Testis (tissue), 2 donors: ENCODE measurements at regions not wholly inside any gene's neighbourhood (a gene's known extent, or its start where the extent isn't known, plus 50 kb on each side); places are given as distances from the start of the nearest gene placed in this dataset.
"Not testable (repeated sequence)": the region's sequence is repeated elsewhere in the genome, so short reads cannot be mapped to it uniquely, and the experiment has no call there.

Experiments used
- POLR2A ChIP-seq: fragments of 450-650 bp; IDR thresholded peaks from one replicate; pipeline ENCODE4 v1.6.1; 2017; ENCODE audit warnings: antibody characterized with exemption, mild to moderate bottlenecking, moderate library complexity
- TF ChIP-seq, protein P1 (sequence below), 3 experiments: fragments of 450-650 bp in 2 of 3; fragments of 200-600 bp in 1 of 3; sonication (generic) in 1 of 3; IDR thresholded peaks; one replicate each; pipeline ENCODE4 v1.5.1; 2016 to 2019; ENCODE audit warnings: antibody characterized with exemption in 3 of 3, mild to moderate bottlenecking in 2 of 3, moderate library complexity in 1 of 3

GRCh38 chr5:34128890-34129289 lies 85.9 kb upstream of the C1QTNF3 start:
- TF ChIP-seq, protein P1, sequence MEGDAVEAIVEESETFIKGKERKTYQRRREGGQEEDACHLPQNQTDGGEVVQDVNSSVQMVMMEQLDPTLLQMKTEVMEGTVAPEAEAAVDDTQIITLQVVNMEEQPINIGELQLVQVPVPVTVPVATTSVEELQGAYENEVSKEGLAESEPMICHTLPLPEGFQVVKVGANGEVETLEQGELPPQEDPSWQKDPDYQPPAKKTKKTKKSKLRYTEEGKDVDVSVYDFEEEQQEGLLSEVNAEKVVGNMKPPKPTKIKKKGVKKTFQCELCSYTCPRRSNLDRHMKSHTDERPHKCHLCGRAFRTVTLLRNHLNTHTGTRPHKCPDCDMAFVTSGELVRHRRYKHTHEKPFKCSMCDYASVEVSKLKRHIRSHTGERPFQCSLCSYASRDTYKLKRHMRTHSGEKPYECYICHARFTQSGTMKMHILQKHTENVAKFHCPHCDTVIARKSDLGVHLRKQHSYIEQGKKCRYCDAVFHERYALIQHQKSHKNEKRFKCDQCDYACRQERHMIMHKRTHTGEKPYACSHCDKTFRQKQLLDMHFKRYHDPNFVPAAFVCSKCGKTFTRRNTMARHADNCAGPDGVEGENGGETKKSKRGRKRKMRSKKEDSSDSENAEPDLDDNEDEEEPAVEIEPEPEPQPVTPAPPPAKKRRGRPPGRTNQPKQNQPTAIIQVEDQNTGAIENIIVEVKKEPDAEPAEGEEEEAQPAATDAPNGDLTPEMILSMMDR (IDR thresholded peaks at IDR 0.05), result not testable (repeated sequence)
- TF ChIP-seq POLR2A, result not testable (repeated sequence)
